Endothelial cell of umbilical vein (primary cell): ENCODE measurements at regions not wholly inside any gene's neighbourhood (a gene's known extent, or its start where the extent isn't known, plus 50 kb on each side); places are given as distances from the start of the nearest gene placed in this dataset.

Experiments used
- EZH2 ChIP-seq: IDR thresholded peaks from 2 replicates; pipeline ENCODE4 v1.6.1; 2012; ENCODE audit warnings: borderline replicate concordance, low read depth, mild to moderate bottlenecking, moderate library complexity, low read length, inconsistent platforms; ENCODE audit not compliant: severe bottlenecking
- JUN ChIP-seq: IDR thresholded peaks from 2 replicates; pipeline ENCODE4 v1.6.1; 2011; ENCODE audit warnings: borderline replicate concordance, low read depth; ENCODE audit not compliant: insufficient read length, insufficient read depth
- POLR2A ChIP-seq: IDR thresholded peaks from 2 replicates; pipeline ENCODE4 v1.6.1; 2012; ENCODE audit warnings: low read depth, mild to moderate bottlenecking, control low read depth, low read length
- TF ChIP-seq, protein P1 (sequence below), 2 donors: IDR thresholded peaks; 1 replicate in 1 of 2; 2 replicates in 1 of 2; pipeline ENCODE4 v1.5.1; 2011; ENCODE audit warnings: low read length in 2 of 2, mild to moderate bottlenecking in 2 of 2, moderate library complexity in 2 of 2, control low read depth in 1 of 2, inconsistent platforms in 1 of 2, low read depth in 1 of 2; ENCODE audit not compliant: insufficient read depth in 1 of 2; ENCODE audit errors: extremely low read depth in 1 of 2

DNA sequence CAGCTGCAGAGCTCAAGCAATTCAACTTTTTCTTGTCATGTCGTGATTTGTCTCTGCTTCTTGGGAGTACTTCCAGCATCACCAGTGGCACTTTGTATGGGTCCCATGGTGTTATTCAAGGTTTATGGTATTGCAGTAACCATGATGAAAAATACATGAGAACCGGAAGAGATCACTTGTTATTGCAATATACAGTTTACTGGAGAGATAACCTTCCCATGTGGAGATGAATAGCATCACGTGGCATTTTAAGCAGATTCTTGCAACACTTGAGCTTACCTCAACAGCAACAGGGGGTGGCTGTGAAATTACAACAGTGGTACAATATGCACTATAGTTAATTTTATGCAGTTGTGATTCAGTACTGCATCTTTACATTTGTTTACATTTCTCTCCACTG lies 97.4 kb downstream of the APOB start:
- TF ChIP-seq, protein P1, sequence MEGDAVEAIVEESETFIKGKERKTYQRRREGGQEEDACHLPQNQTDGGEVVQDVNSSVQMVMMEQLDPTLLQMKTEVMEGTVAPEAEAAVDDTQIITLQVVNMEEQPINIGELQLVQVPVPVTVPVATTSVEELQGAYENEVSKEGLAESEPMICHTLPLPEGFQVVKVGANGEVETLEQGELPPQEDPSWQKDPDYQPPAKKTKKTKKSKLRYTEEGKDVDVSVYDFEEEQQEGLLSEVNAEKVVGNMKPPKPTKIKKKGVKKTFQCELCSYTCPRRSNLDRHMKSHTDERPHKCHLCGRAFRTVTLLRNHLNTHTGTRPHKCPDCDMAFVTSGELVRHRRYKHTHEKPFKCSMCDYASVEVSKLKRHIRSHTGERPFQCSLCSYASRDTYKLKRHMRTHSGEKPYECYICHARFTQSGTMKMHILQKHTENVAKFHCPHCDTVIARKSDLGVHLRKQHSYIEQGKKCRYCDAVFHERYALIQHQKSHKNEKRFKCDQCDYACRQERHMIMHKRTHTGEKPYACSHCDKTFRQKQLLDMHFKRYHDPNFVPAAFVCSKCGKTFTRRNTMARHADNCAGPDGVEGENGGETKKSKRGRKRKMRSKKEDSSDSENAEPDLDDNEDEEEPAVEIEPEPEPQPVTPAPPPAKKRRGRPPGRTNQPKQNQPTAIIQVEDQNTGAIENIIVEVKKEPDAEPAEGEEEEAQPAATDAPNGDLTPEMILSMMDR (IDR thresholded peaks at IDR 0.05; ENCODE audit: extremely low read depth in 1 of 2, insufficient read depth in 1 of 2, low read depth in 1 of 2, low read length in 2 of 2), result no peak
- TF ChIP-seq JUN (no peak), POLR2A (no peak), EZH2 (no peak)
